ENCODE measurements at regions not wholly inside any gene's neighbourhood (a gene's known extent, or its start where the extent isn't known, plus 50 kb on each side); places are given as distances from the start of the nearest gene placed in this dataset.

DNA sequence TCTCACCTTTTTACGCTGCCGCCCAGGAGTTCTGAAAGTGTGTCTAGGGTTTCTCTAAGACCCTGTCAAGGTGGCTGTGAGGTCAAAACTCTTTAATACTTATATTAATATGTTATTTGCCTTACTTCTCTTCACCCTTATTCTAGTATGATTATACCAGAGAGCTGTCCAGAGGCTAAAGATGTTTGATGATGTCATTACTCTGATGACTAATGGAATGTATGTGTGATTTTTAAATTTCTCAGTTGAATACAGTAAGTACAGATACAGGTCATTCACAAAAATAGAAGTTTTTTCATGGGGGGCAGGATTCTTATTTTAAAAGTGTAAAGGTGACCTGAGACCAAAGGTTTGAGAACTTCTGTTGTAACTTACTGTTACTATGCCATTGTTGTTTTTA, 150.6 kb upstream of the FOXP2 start:
- no peak overlapping the region for H3K4me3 ChIP-seq (replicated peaks in 1 of 3; ENCODE audit: low read depth in 2 of 3, low read length in 3 of 3)
- Mint-ChIP-seq H3K9me3 (peaks cover 0 to 9% (median 2%) of the 10 kb centered on the region in 7 donors), H3K4me3 (no peak overlapping the region), H3K36me3 (no peaks in the 10 kb centered on the region), H3K27me3 (ENCODE audit: low read depth in 3 of 3) (peaks cover 0 to 1% (median 0%) of the 10 kb centered on the region in 3 donors), H3K27ac (no peak overlapping the region), H3K4me1 (no peaks in the 10 kb centered on the region)
- H3K9me3 ChIP-seq (replicated peaks in 1 of 2; ENCODE audit: control insufficient read depth in 1 of 2, insufficient read depth in 1 of 2, low read length in 2 of 2): no peaks in the 10 kb centered on the region
- H3K9ac ChIP-seq (ENCODE audit: insufficient read depth, low read length, poor library complexity, severe bottlenecking): no peak overlapping the region
- no peak overlapping the region for H2AFZ ChIP-seq (ENCODE audit: insufficient read depth, low read depth, low read length, poor library complexity, severe bottlenecking)
- WGBS (ENCODE audit: insufficient coverage): no CpG with 5 or more reads among the region's 2 CpGs
- H3K27ac ChIP-seq (ENCODE audit: low read depth in 1 of 2, low read length in 2 of 2): no peak overlapping the region
- no peaks in the 10 kb centered on the region for H4K20me1 ChIP-seq (ENCODE audit: insufficient read depth, low read length)
- H3K36me3 ChIP-seq (replicated peaks in 1 of 2; ENCODE audit: control insufficient read depth in 1 of 2, insufficient read depth in 2 of 2, low read length in 2 of 2): no peaks in the 10 kb centered on the region
- no peak for DNase-seq
- TF ChIP-seq, protein P1, sequence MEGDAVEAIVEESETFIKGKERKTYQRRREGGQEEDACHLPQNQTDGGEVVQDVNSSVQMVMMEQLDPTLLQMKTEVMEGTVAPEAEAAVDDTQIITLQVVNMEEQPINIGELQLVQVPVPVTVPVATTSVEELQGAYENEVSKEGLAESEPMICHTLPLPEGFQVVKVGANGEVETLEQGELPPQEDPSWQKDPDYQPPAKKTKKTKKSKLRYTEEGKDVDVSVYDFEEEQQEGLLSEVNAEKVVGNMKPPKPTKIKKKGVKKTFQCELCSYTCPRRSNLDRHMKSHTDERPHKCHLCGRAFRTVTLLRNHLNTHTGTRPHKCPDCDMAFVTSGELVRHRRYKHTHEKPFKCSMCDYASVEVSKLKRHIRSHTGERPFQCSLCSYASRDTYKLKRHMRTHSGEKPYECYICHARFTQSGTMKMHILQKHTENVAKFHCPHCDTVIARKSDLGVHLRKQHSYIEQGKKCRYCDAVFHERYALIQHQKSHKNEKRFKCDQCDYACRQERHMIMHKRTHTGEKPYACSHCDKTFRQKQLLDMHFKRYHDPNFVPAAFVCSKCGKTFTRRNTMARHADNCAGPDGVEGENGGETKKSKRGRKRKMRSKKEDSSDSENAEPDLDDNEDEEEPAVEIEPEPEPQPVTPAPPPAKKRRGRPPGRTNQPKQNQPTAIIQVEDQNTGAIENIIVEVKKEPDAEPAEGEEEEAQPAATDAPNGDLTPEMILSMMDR (IDR thresholded peaks at IDR 0.05): no peak
- H3K79me2 ChIP-seq (ENCODE audit: insufficient read depth, low read length): no peaks in the 10 kb centered on the region
- no peaks in the 10 kb centered on the region for H3K27me3 ChIP-seq (ENCODE audit: control insufficient read depth in 2 of 2, insufficient read depth in 2 of 2, low read length in 2 of 2)
- H3K4me1 ChIP-seq (ENCODE audit: control insufficient read depth in 1 of 2, insufficient read depth in 2 of 2, low read length in 2 of 2): no peaks in the 10 kb centered on the region
- H3K4me2 ChIP-seq (replicated peaks; ENCODE audit: extremely low read depth, low read length, poor library complexity, severe bottlenecking): no peak overlapping the region
- intact Hi-C loops (cut with micrococcal nuclease): no loop called here

DNA sequence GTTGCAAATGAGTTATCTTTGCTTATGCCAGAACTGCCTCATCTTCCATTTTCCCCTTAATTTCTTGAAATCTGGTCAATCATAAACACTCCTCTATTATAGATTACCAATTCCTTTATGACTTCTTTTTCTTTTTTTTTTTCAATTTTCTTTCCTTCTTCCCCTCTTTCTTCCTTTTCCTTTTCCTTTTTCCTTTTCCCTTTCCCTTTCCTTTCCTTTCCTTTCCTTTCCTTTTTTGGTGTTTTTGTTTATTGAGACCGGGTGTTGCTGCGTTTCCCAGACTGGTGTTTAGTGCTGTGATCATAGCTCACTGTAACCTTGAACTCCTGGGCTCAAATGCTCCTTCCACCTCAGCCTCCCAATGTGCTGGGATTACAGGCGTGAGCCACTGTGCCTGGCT, 151.4 kb upstream of the FOXP2 start:
- Histone ChIP-seq H2AFZ (ENCODE audit: insufficient read depth, low read depth, low read length, poor library complexity, severe bottlenecking) (no peak overlapping the region), H4K20me1 (ENCODE audit: insufficient read depth, low read length) (no peaks in the 10 kb centered on the region), H3K36me3 (replicated peaks in 1 of 2; ENCODE audit: control insufficient read depth in 1 of 2, insufficient read depth in 2 of 2, low read length in 2 of 2) (no peaks in the 10 kb centered on the region), H3K4me2 (replicated peaks; ENCODE audit: extremely low read depth, low read length, poor library complexity, severe bottlenecking) (no peak overlapping the region), H3K27me3 (ENCODE audit: control insufficient read depth in 2 of 2, insufficient read depth in 2 of 2, low read length in 2 of 2) (no peaks in the 10 kb centered on the region), H3K79me2 (ENCODE audit: insufficient read depth, low read length) (no peaks in the 10 kb centered on the region), H3K27ac (ENCODE audit: low read depth in 1 of 2, low read length in 2 of 2) (no peak overlapping the region), H3K9me3 (replicated peaks in 1 of 2; ENCODE audit: control insufficient read depth in 1 of 2, insufficient read depth in 1 of 2, low read length in 2 of 2) (no peaks in the 10 kb centered on the region), H3K9ac (ENCODE audit: insufficient read depth, low read length, poor library complexity, severe bottlenecking) (no peak overlapping the region), H3K4me3 (replicated peaks in 1 of 3; ENCODE audit: low read depth in 2 of 3, low read length in 3 of 3) (no peak overlapping the region), H3K4me1 (ENCODE audit: control insufficient read depth in 1 of 2, insufficient read depth in 2 of 2, low read length in 2 of 2) (no peaks in the 10 kb centered on the region)
- H3K36me3 Mint-ChIP-seq: no peaks in the 10 kb centered on the region
- TF ChIP-seq, protein P1 (IDR thresholded peaks at IDR 0.05): no peak
- H3K9me3 Mint-ChIP-seq: peaks cover 0 to 9% (median 2%) of the 10 kb centered on the region in 7 donors
- H3K27ac Mint-ChIP-seq: no peak overlapping the region
- intact Hi-C loops (cut with micrococcal nuclease): no loop called here
- H3K4me1 Mint-ChIP-seq: no peaks in the 10 kb centered on the region
- no peak for DNase-seq
- H3K4me3 Mint-ChIP-seq: no peak overlapping the region
- peaks cover 0 to 1% (median 0%) of the 10 kb centered on the region in 3 donors for H3K27me3 Mint-ChIP-seq (ENCODE audit: low read depth in 3 of 3)
- no CpG with 5 or more reads among the region's 3 CpGs for WGBS (ENCODE audit: insufficient coverage)
